ENCODE measurements at regions not wholly inside any gene's neighbourhood (a gene's known extent, or its start where the extent isn't known, plus 50 kb on each side); places are given as distances from the start of the nearest gene placed in this dataset.

GRCh38 chr2:234429265-234429664, 67.6 kb downstream of the ARL4C start:
- no peak for TF ChIP-seq CTCF (conservative IDR thresholded peaks at IDR 0.05; ENCODE audit: low read depth, low read length)
- no peak overlapping the region for H3K4me3 ChIP-seq (ENCODE audit: low read length)
- DNase-seq (ENCODE audit: low read depth) = no peak

GRCh38 chr2:234427081-234428061, 69.5 kb downstream of the ARL4C start:
- no peak overlapping the region for H3K4me3 ChIP-seq (ENCODE audit: low read length)
- no peak for TF ChIP-seq CTCF (conservative IDR thresholded peaks at IDR 0.05; ENCODE audit: low read depth, low read length)
- peak; percentile 96 for DNase-seq (ENCODE audit: low read depth)

- TF ChIP-seq CTCF (conservative IDR thresholded peaks at IDR 0.05; ENCODE audit: low read depth, low read length) = no peak
- no peak for DNase-seq (ENCODE audit: low read depth)
- H3K4me3 ChIP-seq (ENCODE audit: low read length) = no peak overlapping the region
Observed at GRCh38 chr2:234426616-234427015, 70.3 kb downstream of the ARL4C start.

- DNase-seq (ENCODE audit: low read depth) = no peak
- TF ChIP-seq CTCF (conservative IDR thresholded peaks at IDR 0.05; ENCODE audit: low read depth, low read length) = no peak
- no peak overlapping the region for H3K4me3 ChIP-seq (ENCODE audit: low read length)
Observed at GRCh38 chr2:234425639-234426603, 71.0 kb downstream of the ARL4C start.

- DNase-seq (ENCODE audit: low read depth) = no peak
- TF ChIP-seq CTCF (conservative IDR thresholded peaks at IDR 0.05; ENCODE audit: low read depth, low read length) = no peak
- no peak overlapping the region for H3K4me3 ChIP-seq (ENCODE audit: low read length)
Observed at GRCh38 chr2:234423884-234424283, 73.0 kb downstream of the ARL4C start.

GRCh38 chr2:234422981-234423431, 73.9 kb downstream of the ARL4C start:
- no peak for TF ChIP-seq CTCF (conservative IDR thresholded peaks at IDR 0.05; ENCODE audit: low read depth, low read length)
- no peak overlapping the region for H3K4me3 ChIP-seq (ENCODE audit: low read length)
- no peak for DNase-seq (ENCODE audit: low read depth)
